GM19395 (cell line): ENCODE measurements at regions not wholly inside any gene's neighbourhood (a gene's known extent, or its start where the extent isn't known, plus 50 kb on each side); places are given as distances from the start of the nearest gene placed in this dataset.

ENCODE experiments used
- ATAC-seq: cut with Tn5 transposase; IDR thresholded peaks from one replicate; pipeline ENCODE4 v1.9.1; 2021; ENCODE audit warnings: mild to moderate bottlenecking, moderate library complexity; ENCODE audit not compliant: unreplicated experiment

DNA sequence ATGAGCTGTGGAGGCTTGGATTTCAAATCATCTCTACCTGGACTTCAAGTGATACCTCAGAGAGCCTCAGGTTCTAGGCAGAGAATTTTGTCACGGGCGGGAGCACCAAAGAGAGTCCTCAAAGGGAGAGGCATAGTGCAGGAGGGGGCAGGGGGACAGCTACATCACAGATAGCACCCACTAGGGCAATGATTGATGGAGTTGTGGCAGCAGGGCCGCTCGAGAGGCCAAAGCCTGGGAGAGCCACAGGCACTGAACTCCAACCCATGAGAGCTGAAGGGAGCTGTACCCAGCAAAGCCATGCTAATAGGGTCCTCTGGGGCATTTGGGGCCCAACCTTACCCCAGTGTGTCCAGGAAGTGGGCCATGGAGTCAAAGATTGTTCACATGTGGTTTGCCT lies 232.0 kb upstream of the PCDH15 start:
- ATAC-seq = no peak

- ATAC-seq = no peak
Measured at GRCh38 chr10:55024713-55025112, 223.7 kb upstream of the PCDH15 start.

- ATAC-seq = no peak
Measured at GRCh38 chr10:55019439-55019838, 218.4 kb upstream of the PCDH15 start.

- no peak for ATAC-seq
Measured at GRCh38 chr10:55013318-55013717, 212.3 kb upstream of the PCDH15 start.

- no peak for ATAC-seq
Measured at GRCh38 chr10:55002420-55002819, 201.4 kb upstream of the PCDH15 start.

- ATAC-seq = no peak
Measured at GRCh38 chr10:55001422-55001821, 200.4 kb upstream of the PCDH15 start.

- no peak for ATAC-seq
Measured at GRCh38 chr10:54993148-54993547, 192.1 kb upstream of the PCDH15 start.

DNA sequence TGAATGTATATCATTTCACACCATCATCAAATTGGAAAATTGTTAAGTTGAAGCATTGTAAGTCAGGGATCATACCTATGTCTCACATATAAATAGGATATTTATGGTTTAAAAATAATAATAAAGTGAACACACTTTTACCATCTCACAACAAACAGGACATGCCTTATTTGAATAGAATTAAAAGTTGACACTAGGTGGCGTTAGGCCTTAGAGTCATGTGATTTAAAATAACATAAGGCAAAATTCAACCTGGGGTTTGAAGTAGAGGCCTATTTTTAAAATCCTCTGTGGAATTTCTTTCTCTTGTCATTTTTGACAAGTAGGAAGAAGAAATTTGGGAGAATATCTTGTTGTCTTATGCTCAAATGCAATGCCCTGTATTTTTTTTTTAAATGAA lies 184.7 kb upstream of the PCDH15 start:
- ATAC-seq = no peak

GRCh38 chr10:54983255-54983654 lies 182.2 kb upstream of the PCDH15 start:
- ATAC-seq = no peak

DNA sequence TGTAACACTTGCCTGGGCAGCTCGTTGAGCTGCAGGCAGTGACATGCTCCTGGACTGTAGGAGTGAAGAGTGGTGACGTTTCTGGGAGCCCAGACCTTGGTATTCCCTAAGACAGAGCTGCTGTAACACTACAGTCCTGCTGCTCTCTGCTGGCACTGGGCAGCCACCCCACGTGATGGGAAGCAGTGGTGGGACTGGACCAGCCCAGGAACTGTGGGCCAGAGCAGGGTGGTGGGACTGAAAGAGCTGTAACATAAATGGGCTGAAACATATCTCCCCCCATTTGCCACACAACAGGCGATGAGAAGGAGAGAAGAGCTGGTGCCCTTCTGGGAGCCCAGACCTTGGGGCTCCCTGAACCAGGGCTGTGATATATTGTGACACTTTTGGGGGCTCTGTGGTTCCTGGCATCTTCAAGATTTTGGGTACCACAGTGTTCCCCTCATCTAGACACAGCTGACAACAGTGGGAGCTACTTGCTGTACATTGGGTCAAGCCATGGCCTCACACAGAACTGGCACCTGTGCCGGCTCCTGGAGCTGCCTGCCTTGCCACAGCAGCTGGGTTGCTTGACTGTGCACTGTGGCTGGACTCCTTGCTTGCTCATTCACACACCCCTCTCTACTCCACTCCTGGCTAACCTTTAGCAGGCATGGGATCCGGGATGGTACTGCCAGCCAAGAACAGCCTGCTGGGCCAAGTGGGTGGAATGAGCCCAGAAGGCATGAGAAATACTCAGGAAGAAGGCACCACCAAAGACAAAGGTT lies 161.3 kb upstream of the PCDH15 start:
- no peak for ATAC-seq

GRCh38 chr10:54961040-54961439 lies 160.0 kb upstream of the PCDH15 start:
- no peak for ATAC-seq

DNA sequence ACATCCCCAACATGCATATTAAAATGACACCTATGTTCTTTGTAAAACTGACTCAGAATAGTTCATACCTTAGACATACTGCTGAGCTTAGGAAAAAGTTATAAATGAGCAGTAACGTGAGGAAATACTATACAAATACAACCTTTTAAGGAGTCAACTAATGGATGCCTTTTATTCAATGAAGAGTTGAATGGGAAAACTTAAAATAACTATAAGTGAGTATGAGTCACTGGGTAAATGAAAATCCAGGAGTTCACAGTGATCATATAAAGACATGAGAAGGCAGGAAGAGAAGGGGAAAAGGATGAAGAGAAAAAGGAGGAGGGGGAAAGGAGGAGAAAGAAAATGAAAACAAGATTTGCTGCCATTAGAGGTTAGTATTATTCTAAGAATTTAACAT lies 157.8 kb upstream of the PCDH15 start:
- no peak for ATAC-seq

DNA sequence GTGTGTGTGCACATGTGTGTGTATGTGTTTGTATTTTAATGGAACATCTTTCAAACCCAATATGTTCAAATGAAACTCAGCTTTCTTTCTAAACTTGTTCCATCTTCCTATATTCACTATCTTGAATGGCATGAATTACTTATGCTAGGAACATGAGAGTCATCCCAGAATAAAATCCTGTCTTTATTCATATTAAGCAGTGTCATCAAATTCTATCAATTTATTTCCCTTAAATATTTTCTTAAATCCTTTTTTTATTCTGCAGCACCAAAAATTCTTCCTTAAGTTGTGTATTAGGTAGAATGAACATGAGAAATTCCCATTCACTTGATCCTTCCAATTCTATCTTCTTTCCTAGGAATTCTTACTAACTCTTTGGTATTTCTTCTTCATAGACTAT lies 146.6 kb upstream of the PCDH15 start:
- ATAC-seq = no peak

DNA sequence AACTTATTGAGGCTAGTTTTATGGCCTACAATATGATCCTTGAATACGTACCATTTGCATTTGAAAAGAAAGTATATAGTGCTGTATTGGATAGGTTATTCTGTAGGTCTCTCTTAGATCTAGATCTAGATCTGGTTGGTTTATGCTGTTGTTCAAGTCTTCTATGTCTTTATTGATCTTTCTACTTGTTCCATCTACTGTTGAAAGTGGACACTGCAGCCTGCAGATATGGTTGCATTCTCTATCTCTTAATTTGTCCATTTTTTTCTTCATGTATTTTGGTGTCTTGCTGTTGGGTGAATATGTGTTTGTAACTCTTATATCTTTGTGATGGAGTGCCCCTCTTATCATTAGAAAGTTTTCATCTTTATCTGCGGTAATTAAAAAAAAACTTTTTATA lies 139.4 kb upstream of the PCDH15 start:
- ATAC-seq = no peak

GRCh38 chr10:54914049-54914448 lies 113.0 kb upstream of the PCDH15 start:
- ATAC-seq = no peak

GRCh38 chr10:54909165-54909564 lies 108.1 kb upstream of the PCDH15 start:
- no peak for ATAC-seq

DNA sequence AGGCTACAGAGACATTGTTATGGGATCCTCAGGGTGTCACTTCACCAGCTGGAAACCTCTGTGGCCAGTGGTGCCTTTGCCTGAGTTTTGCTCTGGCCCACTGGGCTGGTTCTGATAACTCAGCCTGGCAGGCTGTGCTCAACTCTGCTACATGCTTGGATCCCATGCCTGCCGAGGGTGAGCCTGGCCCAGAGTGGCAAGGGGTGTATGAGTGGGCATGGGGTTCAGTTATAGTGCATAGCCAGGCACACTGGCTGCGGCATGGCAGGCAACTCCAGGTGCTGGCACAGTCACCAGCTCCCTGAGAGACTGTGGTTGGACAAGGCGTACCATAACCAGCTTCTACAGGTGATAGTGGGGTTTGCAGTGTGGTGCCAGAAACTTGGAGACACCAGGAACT lies 107.0 kb upstream of the PCDH15 start:
- ATAC-seq = no peak

GRCh38 chr10:54906940-54907339 lies 105.9 kb upstream of the PCDH15 start:
- no peak for ATAC-seq

- no peak for ATAC-seq
Measured at GRCh38 chr10:54905578-54906192, 104.7 kb upstream of the PCDH15 start.

- no peak for ATAC-seq
Measured at GRCh38 chr10:54904833-54905232, 103.8 kb upstream of the PCDH15 start.

- ATAC-seq = no peak
Measured at GRCh38 chr10:54903745-54904144, 102.7 kb upstream of the PCDH15 start.

DNA sequence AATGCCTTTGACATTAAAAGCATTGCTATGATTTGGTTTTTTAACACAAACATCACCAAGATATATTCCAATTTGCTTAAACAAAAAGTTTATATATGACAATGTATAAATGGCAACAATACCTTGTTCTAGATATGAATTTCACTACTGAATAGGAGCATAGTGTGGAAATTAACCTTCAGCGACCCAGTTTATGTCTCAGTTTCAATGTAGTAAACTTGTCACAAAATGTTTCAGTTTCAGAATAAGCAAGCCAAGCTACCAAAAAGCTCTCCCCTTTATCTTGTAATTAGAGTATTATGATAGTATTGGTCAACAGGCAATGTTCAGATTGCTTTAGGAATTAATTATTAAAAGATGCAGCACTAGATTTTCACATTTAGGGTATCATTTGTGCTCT lies 99.6 kb upstream of the PCDH15 start:
- ATAC-seq = peak; percentile 82

GRCh38 chr10:54880996-54881395 lies 80.0 kb upstream of the PCDH15 start:
- no peak for ATAC-seq
